Ishikawa (cell line): ENCODE measurements at regions not wholly inside any gene's neighbourhood (a gene's known extent, or its start where the extent isn't known, plus 50 kb on each side); places are given as distances from the start of the nearest gene placed in this dataset.

Source experiments
- CEBPB ChIP-seq: IDR thresholded peaks from 2 replicates; pipeline ENCODE4 v1.6.1; 2012
- EGR1 ChIP-seq: IDR thresholded peaks from 2 replicates; pipeline ENCODE4 v1.6.1; 2012
- MAX ChIP-seq: IDR thresholded peaks from 2 replicates; pipeline ENCODE4 v1.6.1; 2012
- REST ChIP-seq: IDR thresholded peaks from 2 replicates; pipeline ENCODE4 v1.6.1; 2012; ENCODE audit warnings: low read depth, mild to moderate bottlenecking
- TAF1 ChIP-seq: IDR thresholded peaks from 2 replicates; pipeline ENCODE4 v1.6.1; 2012; ENCODE audit warnings: low read depth, mild to moderate bottlenecking
- TEAD4 ChIP-seq: IDR thresholded peaks from 2 replicates; pipeline ENCODE4 v1.6.1; 2012
- YY1 ChIP-seq: IDR thresholded peaks from 2 replicates; pipeline ENCODE4 v1.6.1; 2012; ENCODE audit warnings: low read depth
- TF ChIP-seq, protein P1 (sequence below): IDR thresholded peaks from 2 replicates; pipeline ENCODE4 v1.6.1; 2012

DNA sequence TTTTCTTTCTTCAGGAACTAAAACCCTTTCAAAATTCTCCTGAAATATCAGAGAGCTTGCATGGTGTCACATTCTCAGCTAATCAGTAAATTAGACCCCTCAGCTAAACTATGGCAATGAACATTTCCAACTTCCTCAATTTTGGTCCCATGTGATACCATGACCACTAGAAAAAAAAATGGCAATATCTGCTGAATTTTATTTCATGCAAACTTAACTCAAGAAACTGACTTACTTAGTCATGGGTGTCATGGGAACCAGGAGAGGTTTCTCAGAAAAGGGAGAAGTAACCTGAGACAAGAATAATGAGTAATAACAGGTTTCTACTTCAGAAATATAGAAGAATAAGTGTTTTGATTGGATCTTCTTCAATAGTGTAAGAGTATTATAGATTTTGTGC is 784.6 kb upstream of the ALCAM start:
- TF ChIP-seq EGR1 (no peak), YY1 (no peak), REST (no peak), MAX (no peak), TAF1 (no peak), TEAD4 (no peak), CEBPB (no peak)
- TF ChIP-seq, protein P1, sequence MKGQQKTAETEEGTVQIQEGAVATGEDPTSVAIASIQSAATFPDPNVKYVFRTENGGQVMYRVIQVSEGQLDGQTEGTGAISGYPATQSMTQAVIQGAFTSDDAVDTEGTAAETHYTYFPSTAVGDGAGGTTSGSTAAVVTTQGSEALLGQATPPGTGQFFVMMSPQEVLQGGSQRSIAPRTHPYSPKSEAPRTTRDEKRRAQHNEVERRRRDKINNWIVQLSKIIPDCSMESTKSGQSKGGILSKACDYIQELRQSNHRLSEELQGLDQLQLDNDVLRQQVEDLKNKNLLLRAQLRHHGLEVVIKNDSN = no peak
